Adrenal gland (tissue), 5 donors: ENCODE measurements at regions not wholly inside any gene's neighbourhood (a gene's known extent, or its start where the extent isn't known, plus 50 kb on each side); places are given as distances from the start of the nearest gene placed in this dataset.

ENCODE experiments used
- CTCF ChIP-seq, 6 experiments: fragments of 450-650 bp in 4 of 6; fragments of 200-600 bp in 2 of 6; sonication (generic) in 1 of 6; IDR thresholded peaks; 1 replicate in 5 of 6; 2 replicates in 1 of 6; pipeline versions ENCODE4 v1.5.1 to v1.8.0; 2016 to 2021; ENCODE audit warnings: antibody characterized with exemption in 6 of 6, mild to moderate bottlenecking in 2 of 6, moderate library complexity in 1 of 6
- POLR2A ChIP-seq, 2 donors: fragments of 450-650 bp; IDR thresholded peaks; one replicate each; pipeline ENCODE4 v1.6.1; 2017; ENCODE audit warnings: antibody characterized with exemption in 2 of 2, mild to moderate bottlenecking in 2 of 2, moderate library complexity in 1 of 2
- donor health status: DM: no; HTN: no; CAD: no.

- TF ChIP-seq CTCF (IDR thresholded peaks at IDR 0.05) (no peak), POLR2A (IDR thresholded peaks at IDR 0.05) (no peak)
Observed at GRCh38 chr11:95485115-95485900, 254.3 kb upstream of the SESN3 start.
